Epithelial cell of esophagus (primary cell): ENCODE measurements at regions not wholly inside any gene's neighbourhood (a gene's known extent, or its start where the extent isn't known, plus 50 kb on each side); places are given as distances from the start of the nearest gene placed in this dataset.

Experiments
- DNase-seq: peaks from one replicate; pipeline ENCODE4 v3.0.0; 2010; ENCODE audit warnings: low read depth
- H3K4me3 ChIP-seq: 2 replicates; pipeline ENCODE4 v1.5.1; 2011; ENCODE audit warnings: mild to moderate bottlenecking, low read length, control low read depth
- TF ChIP-seq, protein P1 (sequence below): IDR thresholded peaks from 2 replicates; pipeline ENCODE4 v1.5.1; 2011; ENCODE audit warnings: low read depth, mild to moderate bottlenecking, low read length, control low read depth, inconsistent platforms; ENCODE audit not compliant: insufficient read depth; ENCODE audit errors: missing control alignments

DNA sequence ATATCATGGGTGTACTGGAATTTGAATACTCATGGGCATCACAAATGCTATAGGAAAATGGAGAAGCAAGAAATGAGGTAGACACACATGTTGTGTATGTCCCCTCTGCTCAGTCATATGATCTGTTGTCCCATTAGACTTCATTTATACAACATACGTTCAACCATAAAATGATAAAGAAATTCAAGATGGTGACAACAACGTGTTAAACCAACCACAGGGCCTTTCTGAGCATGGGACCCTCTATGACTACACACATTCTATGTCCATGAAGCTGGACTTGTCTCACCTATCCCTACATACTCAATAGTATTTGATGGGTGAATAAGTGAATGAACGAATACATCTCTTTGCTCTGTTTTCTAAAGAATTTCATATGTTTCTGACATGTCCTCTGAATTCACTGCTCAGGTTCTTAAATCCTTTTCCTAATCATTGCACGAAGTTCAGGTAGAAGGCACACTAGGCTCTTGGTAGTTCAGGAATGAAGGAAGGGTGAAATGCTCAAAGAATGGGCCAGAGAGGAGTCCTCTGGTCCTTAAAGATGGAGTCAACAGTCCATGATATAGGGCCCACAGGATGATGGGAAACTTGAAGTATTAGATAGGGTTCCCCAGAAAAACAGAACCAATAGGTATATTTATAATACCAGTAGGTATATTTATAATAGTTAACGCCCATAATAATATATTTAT is 105.7 kb upstream of the PPM1H start:
- no peak overlapping the region for H3K4me3 ChIP-seq
- no peak for DNase-seq
- TF ChIP-seq, protein P1, sequence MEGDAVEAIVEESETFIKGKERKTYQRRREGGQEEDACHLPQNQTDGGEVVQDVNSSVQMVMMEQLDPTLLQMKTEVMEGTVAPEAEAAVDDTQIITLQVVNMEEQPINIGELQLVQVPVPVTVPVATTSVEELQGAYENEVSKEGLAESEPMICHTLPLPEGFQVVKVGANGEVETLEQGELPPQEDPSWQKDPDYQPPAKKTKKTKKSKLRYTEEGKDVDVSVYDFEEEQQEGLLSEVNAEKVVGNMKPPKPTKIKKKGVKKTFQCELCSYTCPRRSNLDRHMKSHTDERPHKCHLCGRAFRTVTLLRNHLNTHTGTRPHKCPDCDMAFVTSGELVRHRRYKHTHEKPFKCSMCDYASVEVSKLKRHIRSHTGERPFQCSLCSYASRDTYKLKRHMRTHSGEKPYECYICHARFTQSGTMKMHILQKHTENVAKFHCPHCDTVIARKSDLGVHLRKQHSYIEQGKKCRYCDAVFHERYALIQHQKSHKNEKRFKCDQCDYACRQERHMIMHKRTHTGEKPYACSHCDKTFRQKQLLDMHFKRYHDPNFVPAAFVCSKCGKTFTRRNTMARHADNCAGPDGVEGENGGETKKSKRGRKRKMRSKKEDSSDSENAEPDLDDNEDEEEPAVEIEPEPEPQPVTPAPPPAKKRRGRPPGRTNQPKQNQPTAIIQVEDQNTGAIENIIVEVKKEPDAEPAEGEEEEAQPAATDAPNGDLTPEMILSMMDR = no peak

DNA sequence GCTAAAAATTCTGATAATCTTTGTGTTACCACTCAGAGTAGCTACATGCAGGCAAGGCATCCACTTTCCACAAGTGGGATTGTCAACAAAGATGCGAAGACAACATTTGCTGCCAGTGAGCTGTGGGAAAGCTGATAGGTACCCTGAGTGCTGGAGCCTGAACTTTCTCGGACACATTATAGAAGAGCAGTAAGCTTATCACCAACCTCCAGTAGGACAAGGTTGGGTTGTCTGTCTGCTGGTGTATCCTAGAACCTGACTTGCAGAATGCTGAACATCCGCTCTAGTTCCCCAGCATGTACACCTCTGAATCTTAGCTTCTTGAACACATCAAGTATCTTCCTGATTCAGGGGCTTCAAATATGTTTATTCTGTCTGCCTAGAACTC is 103.8 kb upstream of the PPM1H start:
- DNase-seq = no peak
- H3K4me3 ChIP-seq = no peak overlapping the region
- TF ChIP-seq, protein P1 = no peak

DNA sequence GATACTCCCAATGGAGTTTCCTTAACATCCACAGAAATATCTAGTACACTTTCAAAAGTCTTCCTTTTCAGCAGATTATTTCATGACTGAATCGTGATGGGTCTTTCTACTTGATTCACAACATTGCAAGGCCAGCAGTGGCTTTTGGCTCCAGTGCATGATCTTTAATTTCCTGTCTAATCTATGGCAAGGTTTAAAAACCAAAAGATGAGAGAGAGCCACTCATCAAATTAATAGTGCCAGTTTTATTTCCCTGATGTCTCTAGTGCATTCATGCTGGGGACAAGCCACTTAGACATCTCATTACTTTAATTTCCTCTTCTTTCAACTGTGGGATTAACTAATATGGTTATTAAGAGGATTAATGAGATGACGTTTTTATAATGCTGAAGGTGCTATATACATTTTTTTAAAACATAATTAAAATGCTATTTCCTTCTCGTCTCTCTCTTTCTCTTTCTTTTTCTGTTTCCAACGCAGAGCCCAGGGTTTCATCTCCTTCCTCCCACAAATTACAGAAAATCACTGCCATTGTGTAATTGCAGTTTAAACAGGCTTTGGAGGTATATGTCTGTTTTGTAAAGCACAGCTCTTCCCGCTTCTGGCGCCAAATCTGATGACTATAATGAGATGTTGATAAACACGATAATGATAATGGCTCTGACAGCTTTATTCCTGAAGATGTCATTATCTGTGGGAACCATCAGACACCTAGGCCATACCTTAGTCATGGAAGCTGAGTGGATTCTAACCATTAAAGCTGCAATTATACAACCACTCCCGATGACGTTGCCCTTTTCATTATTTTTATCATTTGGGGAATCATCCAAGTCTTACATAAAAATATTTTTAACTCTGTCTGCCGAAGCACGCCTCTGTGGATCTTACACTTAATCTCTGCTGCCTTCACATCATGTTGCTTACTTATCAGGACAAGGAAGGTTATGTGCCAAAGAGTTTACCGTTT is 103.1 kb upstream of the PPM1H start:
- TF ChIP-seq, protein P1 = no peak
- no peak overlapping the region for H3K4me3 ChIP-seq
- no peak for DNase-seq

DNA sequence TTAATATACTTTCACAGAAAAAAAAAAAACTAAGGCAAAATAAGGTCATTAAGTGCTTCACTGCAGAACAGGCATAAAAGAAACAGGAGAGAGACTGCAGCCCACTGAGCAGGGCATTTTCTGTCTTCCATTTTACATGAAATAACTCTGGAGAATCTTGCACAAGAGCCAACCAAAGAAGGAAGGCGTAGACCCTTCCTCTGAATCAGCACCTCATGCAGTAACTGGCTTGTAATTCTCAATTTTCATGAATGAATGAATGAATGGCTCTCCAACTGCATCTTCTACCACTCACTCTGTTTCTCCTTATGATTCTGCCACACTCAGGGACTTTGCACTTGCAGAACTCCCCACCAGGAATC is 102.0 kb upstream of the PPM1H start:
- DNase-seq = no peak
- H3K4me3 ChIP-seq = no peak overlapping the region
- TF ChIP-seq, protein P1 = no peak

DNA sequence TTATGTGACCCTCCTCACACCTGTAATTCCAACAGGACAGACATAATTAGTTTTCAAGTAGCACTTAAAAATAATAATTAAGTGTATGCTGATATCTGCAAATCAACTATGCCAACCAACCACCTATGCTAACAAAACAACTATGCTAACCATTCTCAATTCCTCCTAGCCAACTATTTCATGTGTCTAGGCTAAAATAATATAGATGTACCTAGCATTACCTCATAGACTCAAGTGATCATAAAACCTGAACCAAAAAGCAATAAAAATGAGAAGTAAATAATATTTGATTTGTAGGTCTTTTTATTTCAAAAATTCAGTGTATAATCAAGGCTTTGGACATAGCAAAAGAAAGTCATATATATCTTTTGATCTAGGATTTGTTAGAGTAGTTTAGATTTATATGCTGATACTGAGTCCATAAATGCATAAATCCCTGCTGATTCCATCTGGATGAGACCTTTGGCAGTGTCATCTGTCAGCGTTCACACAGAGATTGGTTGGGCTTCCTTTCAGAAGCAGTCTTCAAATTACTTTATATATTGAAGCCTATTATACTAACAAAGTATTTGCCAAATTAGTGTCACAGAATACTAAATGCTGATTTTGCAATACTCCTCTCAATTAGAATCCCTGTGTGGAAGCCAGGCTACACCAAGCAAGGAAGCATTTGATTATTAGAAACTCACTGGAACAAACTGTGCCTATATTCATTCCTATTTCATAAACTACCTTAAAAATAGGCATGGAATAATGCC is 101.4 kb upstream of the PPM1H start:
- TF ChIP-seq, protein P1 = no peak
- H3K4me3 ChIP-seq = no peak overlapping the region
- no peak for DNase-seq

DNA sequence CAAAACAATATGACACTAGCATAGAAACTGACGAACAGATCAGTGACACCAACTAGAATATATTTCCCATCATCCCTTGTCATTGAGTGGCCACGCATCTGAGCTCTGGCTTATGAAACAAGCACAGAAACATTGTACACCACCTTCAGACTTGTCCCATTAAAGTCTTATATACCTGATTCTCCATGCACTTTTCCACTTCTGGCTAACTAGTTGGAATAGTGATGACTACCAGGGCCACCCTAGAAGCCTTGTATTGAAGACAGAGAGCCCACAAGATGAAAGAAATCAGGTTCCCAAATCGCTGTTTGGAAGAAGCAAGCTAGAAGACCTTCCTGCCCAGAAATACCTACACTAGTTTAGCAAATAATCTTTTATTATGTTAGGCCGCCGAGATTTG is 99.7 kb upstream of the PPM1H start:
- no peak for DNase-seq
- H3K4me3 ChIP-seq = no peak overlapping the region
- TF ChIP-seq, protein P1 = no peak
